HepG2 (cell line): ENCODE measurements at regions not wholly inside any gene's neighbourhood (a gene's known extent, or its start where the extent isn't known, plus 50 kb on each side); places are given as distances from the start of the nearest gene placed in this dataset.

ENCODE experiments used
- ATAC-seq: fragments of 200-7000 bp; cut with Tn5 transposase; 3 replicates; pipeline ENCODE4 v1.9.1; 2020; ENCODE audit warnings: mild to moderate bottlenecking, moderate library complexity
- BruUV-seq: library from RNA; stranded (reverse); fragments of 400-500 nt; replicated peaks from 2 replicates; lab custom pipeline; 2021; lab: Mats Ljungman, UMichigan
- CTCF ChIA-PET: fragments of 300-600 bp; formaldehyde crosslinking; extraction: SDS; loops from one replicate; lab custom pipeline; 2021; ENCODE audit warnings: low total read pairs, inconsistent platforms, low intra/inter-chr PET ratio; lab: Yijun Ruan, JAX
- POLR2A ChIA-PET: fragments of 350-600 bp; sonication (Branson Sonifier 250); formaldehyde crosslinking; loops from one replicate; lab custom pipeline; 2020; ENCODE audit warnings: antibody characterized with exemption, inconsistent platforms; lab: Yijun Ruan, JAX
- DNase-seq: peaks from one replicate; pipeline ENCODE4 v3.0.0-alpha.2; 2015; ENCODE audit warnings: low spot score
- FAIRE-seq: peaks from 3 replicates; lab custom pipeline; 2011; peaks lifted over from hg19 to GRCh38; lab: Jason Lieb, UNC
- H2AFZ ChIP-seq: one replicate; pipeline ENCODE4 v1.6.1; 2011; ENCODE audit warnings: low read length, inconsistent platforms
- H3K27ac ChIP-seq: fragments of 300-600 bp; 3 replicates; pipeline ENCODE4 v1.8.0; 2011; ENCODE audit warnings: mixed run types, mild to moderate bottlenecking, mixed read lengths, low read length, inconsistent platforms; ENCODE audit not compliant: insufficient read depth; ENCODE audit errors: extremely low read length
- H3K27me3 ChIP-seq, 2 experiments: fragments of 200-600 bp in 1 of 2; 2 replicates in 1 of 2; 3 replicates in 1 of 2; pipeline versions ENCODE4 v1.6.0 to v1.8.0; 2011; ENCODE audit warnings: low read length in 2 of 2, mild to moderate bottlenecking in 2 of 2, moderate library complexity in 2 of 2, inconsistent platforms in 1 of 2; ENCODE audit not compliant: insufficient read depth in 2 of 2, control insufficient read depth in 1 of 2
- H3K36me3 ChIP-seq, 2 experiments: fragments of 200-600 bp in 1 of 2; replicated peaks in 1 of 2; 2 replicates in 1 of 2; 3 replicates in 1 of 2; pipeline versions ENCODE4 v1.5.1 to v1.8.0; 2011; ENCODE audit warnings: low read length in 2 of 2, inconsistent platforms in 1 of 2; ENCODE audit not compliant: insufficient read depth in 2 of 2, control insufficient read depth in 1 of 2
- H3K4me1 ChIP-seq: 2 replicates; pipeline ENCODE4 v1.5.1; 2012; ENCODE audit warnings: low read length, inconsistent platforms; ENCODE audit not compliant: insufficient read depth
- H3K4me2 ChIP-seq: 2 replicates; pipeline ENCODE4 v1.6.0; 2011; ENCODE audit warnings: low read depth, low read length, inconsistent platforms
- H3K4me3 ChIP-seq, 3 experiments: fragments of 200-600 bp in 1 of 3; sonication (generic), shearing (Covaris generic) in 1 of 3; replicated peaks in 1 of 3; 2 replicates each; pipeline ENCODE4 v1.5.1; 2011 to 2016; ENCODE audit warnings: low read length in 3 of 3, inconsistent platforms in 2 of 3, low read depth in 2 of 3, mild to moderate bottlenecking in 2 of 3, control low read depth in 1 of 3, mixed read lengths in 1 of 3; ENCODE audit not compliant: insufficient read depth in 1 of 3
- H3K79me2 ChIP-seq: one replicate; pipeline ENCODE4 v1.6.1; 2011; ENCODE audit warnings: low read length, inconsistent platforms; ENCODE audit not compliant: insufficient read depth
- H3K9ac ChIP-seq: 2 replicates; pipeline ENCODE4 v1.6.0; 2011; ENCODE audit warnings: mild to moderate bottlenecking, low read depth, low read length, inconsistent platforms; ENCODE audit not compliant: insufficient read depth
- H3K9me3 ChIP-seq: 2 replicates; pipeline ENCODE4 v1.5.1; 2012; ENCODE audit warnings: mild to moderate bottlenecking, low read length
- H4K20me1 ChIP-seq: 2 replicates; pipeline ENCODE4 v1.6.0; 2011; ENCODE audit warnings: inconsistent platforms, mild to moderate bottlenecking, low read length, moderate library complexity; ENCODE audit not compliant: insufficient read depth
- CC2D1A ChIP-seq: sonication (generic); formaldehyde crosslinking; IDR thresholded peaks from 2 replicates; pipeline ENCODE4 v1.8.1; 2023; ENCODE audit warnings: mild to moderate bottlenecking, missing genetic modification reagents
- EHMT2 ChIP-seq: fragments of 200-600 bp; sonication (generic); IDR thresholded peaks from 2 replicates; pipeline ENCODE4 v1.7.0; 2017; ENCODE audit warnings: antibody characterized with exemption, low read depth, low read length, borderline replicate concordance
- FOXO4 ChIP-seq: sonication (generic); formaldehyde crosslinking; conservative IDR thresholded peaks from 2 replicates; pipeline ENCODE4 v1.8.1; 2023; ENCODE audit warnings: missing genetic modification reagents
- JDP2 ChIP-seq: sonication (generic); formaldehyde crosslinking; IDR thresholded peaks from 2 replicates; pipeline ENCODE4 v1.8.1; 2022; ENCODE audit warnings: missing genetic modification reagents, borderline replicate concordance
- MIER2 ChIP-seq: IDR thresholded peaks from 2 replicates; pipeline ENCODE4 v1.6.1; 2016; ENCODE audit warnings: missing biosample characterization, missing genetic modification reagents
- MXD3 ChIP-seq: IDR thresholded peaks from 2 replicates; pipeline ENCODE4 v1.6.1; 2016; ENCODE audit warnings: mild to moderate bottlenecking, missing biosample characterization, missing genetic modification reagents
- RXRB ChIP-seq: IDR thresholded peaks from 2 replicates; pipeline ENCODE4 v1.6.1; 2016; ENCODE audit warnings: borderline replicate concordance, missing genetic modification reagents, missing compliant biosample characterization
- U2AF2 ChIP-seq: fragments of 200-400 bp; formaldehyde crosslinking; IDR thresholded peaks from 2 replicates; pipeline ENCODE4 v1.6.1; 2017; ENCODE audit warnings: low read depth, mild to moderate bottlenecking, low read length
- ZEB1 ChIP-seq: IDR thresholded peaks from 2 replicates; pipeline ENCODE4 v1.6.1; 2012; ENCODE audit warnings: mild to moderate bottlenecking, low read depth, inconsistent platforms; ENCODE audit not compliant: insufficient replicate concordance
- ZNF331 ChIP-seq: sonication (generic); formaldehyde crosslinking; IDR thresholded peaks from 2 replicates; pipeline ENCODE4 v1.4.0; 2020; ENCODE audit warnings: missing genetic modification reagents
- ZNF407 ChIP-seq: sonication (generic); formaldehyde crosslinking; IDR thresholded peaks from one replicate; pipeline ENCODE4 v1.5.1; 2020; ENCODE audit warnings: mild to moderate bottlenecking, missing genetic modification reagents; ENCODE audit errors: not compliant biosample characterization
- ZNF589 ChIP-seq: sonication (generic); formaldehyde crosslinking; conservative IDR thresholded peaks from 2 replicates; pipeline ENCODE4 v1.8.0; 2022; ENCODE audit warnings: mild to moderate bottlenecking, moderate library complexity, missing genetic modification reagents
- ZNF816 ChIP-seq: sonication (generic); formaldehyde crosslinking; IDR thresholded peaks from 2 replicates; pipeline ENCODE4 v1.8.0; 2022; ENCODE audit warnings: missing genetic modification reagents, mild to moderate bottlenecking, borderline replicate concordance
- ZSCAN30 ChIP-seq: sonication (generic); formaldehyde crosslinking; IDR thresholded peaks from 2 replicates; pipeline ENCODE4 v1.5.0; 2020; ENCODE audit warnings: mild to moderate bottlenecking, missing genetic modification reagents
- in situ Hi-C: cut with HindIII; loops from 2 replicates; pipeline ENCODE4 v1.10.0; 2017; ENCODE audit warnings: low pct_unique_long_range_greater_than_20kb; ENCODE audit not compliant: extremely low pct_ligation_motif_present
- intact Hi-C: fragments of 100-400 bp; cut with micrococcal nuclease; formaldehyde crosslinking; loops from one replicate; pipeline ENCODE4 v1.10.0; 2022; ENCODE audit not compliant: unreplicated experiment

GRCh38 chr3:28900301-28900700 lies 380.6 kb upstream of the RBMS3 start (continued):
- TF ChIP-seq FOXO4 (CRISPR knock-in tag) (no peak), ZEB1 (no peak), JDP2 (no peak), CC2D1A (CRISPR knock-in tag) (no peak), MIER2 (no peak)
- TF ChIP-seq, all 625 proteins: peak for 0

GRCh38 chr3:28901018-28901417 lies 379.9 kb upstream of the RBMS3 start:
- ChIA-PET POLR2A (no interaction called here), CTCF (no interaction called here)
- Histone ChIP-seq H3K9me3 (peaks cover 39% of the 10 kb centered on the region), H3K27ac (no peak overlapping the region), H3K27me3 (no peaks in the 10 kb centered on the region), H3K9ac (no peak overlapping the region), H3K79me2 (no peaks in the 10 kb centered on the region), H4K20me1 (no peaks in the 10 kb centered on the region), H3K4me3 (no peak overlapping the region), H2AFZ (no peak overlapping the region), H3K36me3 (no peaks in the 10 kb centered on the region), H3K4me2 (no peak overlapping the region), H3K4me1 (no peaks in the 10 kb centered on the region)
- ATAC-seq (no peak), DNase-seq (no peak), FAIRE-seq (no peak)
- in situ Hi-C loops (no loop called here), intact Hi-C loops (no loop called here)
- no TSS peak for BruUV-seq
- TF ChIP-seq ZNF407 (CRISPR knock-in tag) (no peak), U2AF2 (no peak), ZNF331 (CRISPR knock-in tag) (no peak), EHMT2 (no peak), ZSCAN30 (CRISPR knock-in tag) (no peak), MXD3 (no peak), RXRB (no peak), ZNF589 (CRISPR knock-in tag) (no peak), ZNF816 (CRISPR knock-in tag) (no peak)
